Dedifferentiated amniotic fluid mesenchymal stem cell (primary cell): ENCODE measurements at regions not wholly inside any gene's neighbourhood (a gene's known extent, or its start where the extent isn't known, plus 50 kb on each side); places are given as distances from the start of the nearest gene placed in this dataset.
"Not testable (repeated sequence)": the region's sequence is repeated elsewhere in the genome, so short reads cannot be mapped to it uniquely, and the experiment has no call there.

Experiments
- DNase-seq: peaks from one replicate; pipeline ENCODE4 v3.0.0-alpha.2; 2016; ENCODE audit errors: extremely low spot score

DNA sequence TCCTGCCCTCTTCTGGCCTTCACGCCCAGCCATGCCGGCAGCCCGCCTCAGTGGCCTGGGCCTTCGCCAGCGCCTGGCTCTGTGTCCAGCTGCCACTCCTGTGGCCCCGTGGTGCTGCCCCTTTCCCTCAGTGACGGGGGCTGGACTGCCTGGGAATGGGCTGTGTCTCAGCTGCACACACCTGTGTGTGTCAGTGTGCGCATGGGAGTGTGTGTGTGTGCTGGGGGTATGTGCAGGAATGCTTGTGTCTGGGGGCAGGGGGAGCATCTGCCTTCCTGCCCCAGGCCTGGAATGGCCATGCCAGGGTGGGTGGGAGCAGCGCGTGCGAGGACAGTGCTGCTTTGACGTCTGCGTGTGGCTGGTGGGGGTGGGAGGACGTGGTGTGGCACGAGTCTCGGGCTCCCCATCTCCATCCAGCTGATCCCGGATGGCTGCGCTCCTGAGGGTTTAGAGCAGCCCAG is 224.9 kb downstream of the TMEM121 start:
- not testable (repeated sequence) for DNase-seq

DNA sequence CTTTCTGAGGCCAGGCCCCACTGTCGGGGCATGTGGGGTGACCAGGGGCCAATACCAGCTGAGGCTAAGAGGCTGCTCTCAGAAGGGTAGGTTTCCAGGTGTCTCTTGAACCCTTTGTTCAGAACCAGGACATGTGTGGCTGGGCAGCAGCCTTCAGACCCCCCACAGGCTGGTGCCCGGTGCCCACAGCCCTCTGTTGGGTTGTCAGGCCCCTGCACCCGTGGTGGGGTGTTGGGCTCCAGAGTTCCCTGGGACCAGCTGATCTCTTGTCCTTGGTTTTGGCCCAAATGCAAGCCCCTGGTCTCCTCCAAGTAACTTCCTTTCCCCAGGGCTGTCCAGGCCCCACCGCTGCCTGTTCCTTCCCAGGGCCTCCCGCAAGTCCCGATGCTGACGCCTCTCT is 226.0 kb downstream of the TMEM121 start:
- DNase-seq = not testable (repeated sequence)

DNA sequence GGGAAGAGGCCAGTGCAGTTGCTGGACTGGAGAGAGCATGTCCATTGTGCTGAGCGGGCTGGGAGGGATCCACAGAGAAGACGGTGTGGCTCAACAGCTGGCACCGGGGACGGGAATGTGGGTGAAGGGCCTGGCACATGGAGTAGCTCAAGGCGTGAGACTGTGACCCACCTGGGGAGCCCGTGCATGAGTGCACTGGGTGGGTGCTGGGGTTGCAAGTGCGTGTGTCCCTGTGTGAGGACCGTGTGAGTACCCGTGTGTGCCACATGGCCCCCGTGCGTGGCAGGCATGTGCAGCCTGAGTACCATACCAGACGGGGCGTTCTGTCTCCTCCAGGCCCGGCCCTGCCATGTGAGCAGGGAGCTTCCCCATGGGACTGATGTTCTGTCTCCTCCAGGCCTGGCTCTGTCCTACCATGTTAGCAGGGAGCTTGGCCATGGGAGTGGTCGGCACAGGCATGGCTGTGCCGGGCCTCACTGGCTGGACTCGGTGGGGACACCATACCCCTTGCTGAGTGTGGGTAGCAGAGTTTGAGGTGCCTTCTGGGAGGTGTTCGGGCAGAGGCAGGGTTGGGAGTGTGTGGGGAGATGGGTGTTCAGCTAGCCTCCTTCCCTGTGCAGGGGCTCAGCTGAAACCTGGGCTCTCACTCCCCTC is 234.4 kb downstream of the TMEM121 start:
- no peak for DNase-seq

DNA sequence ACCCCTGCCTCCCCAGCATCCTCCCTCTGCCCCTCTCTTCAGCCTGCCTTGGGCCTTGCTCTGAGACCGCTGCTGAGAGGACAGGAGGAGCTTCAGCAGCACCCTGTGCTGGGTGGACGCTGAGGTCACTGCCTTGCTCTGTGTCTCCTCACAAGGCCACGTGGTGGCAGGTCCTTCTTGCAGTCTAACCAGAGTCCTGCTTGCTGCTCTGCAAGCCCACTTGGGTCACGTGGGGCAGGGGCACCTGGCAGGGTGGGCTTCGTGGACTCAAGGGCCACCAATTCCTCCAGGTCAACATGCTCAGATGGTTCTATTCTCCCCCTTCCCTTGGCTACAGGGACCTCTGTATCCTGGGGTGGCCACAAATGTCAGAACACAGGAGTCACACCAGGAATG is 235.0 kb downstream of the TMEM121 start:
- not testable (repeated sequence) for DNase-seq

DNA sequence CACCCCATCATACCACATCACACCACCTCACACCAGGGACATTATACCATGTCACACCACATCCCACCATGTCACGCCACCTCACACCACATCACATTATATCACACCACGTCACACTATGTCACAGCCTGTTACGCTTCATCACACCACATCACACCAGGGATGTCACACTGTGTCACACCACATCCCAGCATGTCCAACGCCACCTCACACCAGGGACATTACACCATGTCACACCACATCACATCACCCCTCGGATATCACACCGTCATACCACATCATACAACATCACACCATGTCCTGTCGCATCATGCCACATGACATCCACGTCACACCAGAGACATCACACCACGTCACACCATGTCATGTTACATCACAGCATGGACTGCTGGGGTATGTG is 235.5 kb downstream of the TMEM121 start:
- DNase-seq = no peak

DNA sequence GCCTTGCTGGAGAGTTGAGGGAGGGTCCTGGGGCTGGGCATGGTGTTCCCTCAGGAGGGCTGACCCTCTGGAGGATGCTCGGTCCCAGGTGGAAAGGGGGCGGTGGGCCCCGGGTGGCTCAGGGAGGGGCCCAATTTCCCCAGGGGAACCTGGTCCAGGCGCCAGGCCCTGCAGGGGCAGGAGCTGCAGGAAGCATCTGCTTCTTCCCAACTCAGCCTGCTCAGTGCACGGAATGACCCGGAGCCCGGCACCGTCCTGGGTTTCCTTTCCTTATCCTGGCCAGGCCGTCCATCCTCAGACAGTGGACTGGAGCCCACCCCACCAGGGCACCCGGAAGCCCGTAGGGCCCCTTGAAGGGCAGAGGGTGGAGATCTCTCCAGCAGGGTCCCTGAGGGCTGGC is 235.9 kb downstream of the TMEM121 start:
- not testable (repeated sequence) for DNase-seq

DNA sequence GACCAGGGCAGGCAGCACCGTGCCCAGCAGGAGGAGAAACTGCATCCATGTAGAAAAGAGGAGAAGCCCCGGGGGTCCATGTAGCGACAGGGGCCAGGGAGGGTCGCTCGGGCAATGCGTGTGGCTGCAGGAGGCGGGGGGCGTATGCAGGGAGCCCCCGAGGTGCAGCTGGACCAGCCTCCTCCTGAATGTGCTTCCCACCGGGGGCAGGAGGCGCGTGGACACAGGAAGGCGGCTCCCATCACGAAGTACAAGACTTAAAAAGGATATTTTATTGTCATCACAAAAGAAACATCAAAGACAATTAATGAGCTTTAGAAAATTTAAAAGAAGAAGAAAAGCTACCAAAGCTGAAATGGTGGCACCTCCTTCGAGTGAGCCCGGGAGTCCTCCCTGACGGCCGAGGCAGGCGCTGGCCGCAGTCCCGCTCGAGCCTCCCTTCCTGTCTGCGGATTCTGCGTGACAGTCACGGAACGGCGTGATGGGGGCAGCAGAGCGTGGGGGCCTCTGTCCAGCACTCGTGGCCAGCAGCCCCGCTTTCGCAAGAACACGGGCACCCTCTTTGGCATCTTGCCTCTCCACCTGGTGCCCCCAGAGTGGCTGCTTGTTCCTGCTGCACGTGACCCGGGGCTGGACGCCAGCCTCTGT is 238.0 kb downstream of the TMEM121 start:
- DNase-seq = not testable (repeated sequence)

DNA sequence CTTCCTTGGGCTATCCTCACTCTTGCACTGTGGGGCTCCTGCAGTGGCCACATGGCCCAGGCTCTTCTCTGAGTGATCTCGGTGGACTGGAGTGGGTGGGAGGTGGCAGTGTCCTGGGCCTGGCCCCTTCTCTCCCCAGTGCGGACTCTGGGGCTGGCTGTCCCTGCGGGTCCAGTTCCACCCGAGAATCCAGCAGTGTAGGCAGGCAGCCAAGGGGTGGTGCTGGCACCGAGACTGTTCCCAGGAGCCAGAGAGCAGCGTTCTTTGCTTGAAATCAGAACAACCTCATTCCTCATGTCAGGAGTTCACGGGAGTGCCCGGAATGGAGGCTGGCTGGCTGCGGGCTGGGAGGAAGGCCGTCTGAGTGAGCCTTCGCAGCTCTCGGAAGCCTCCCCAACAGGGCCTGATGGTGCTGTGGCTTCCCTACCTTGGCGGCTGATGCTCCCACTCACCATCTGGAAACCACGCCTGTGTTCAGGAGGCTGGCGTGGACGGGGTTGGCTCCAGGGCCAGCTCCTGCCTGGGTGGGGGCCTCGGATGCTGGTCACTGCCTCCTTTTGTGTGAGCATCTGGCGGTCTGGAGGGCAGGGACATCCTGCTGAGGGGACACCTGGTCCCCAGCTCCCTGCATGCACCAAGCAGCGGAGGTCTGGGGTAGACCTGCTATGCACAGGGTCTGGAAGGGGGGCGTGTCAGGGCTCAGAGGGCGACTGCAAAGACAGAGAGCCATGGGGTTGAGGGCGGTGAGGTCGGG is 238.9 kb downstream of the TMEM121 start:
- DNase-seq = not testable (repeated sequence)

DNA sequence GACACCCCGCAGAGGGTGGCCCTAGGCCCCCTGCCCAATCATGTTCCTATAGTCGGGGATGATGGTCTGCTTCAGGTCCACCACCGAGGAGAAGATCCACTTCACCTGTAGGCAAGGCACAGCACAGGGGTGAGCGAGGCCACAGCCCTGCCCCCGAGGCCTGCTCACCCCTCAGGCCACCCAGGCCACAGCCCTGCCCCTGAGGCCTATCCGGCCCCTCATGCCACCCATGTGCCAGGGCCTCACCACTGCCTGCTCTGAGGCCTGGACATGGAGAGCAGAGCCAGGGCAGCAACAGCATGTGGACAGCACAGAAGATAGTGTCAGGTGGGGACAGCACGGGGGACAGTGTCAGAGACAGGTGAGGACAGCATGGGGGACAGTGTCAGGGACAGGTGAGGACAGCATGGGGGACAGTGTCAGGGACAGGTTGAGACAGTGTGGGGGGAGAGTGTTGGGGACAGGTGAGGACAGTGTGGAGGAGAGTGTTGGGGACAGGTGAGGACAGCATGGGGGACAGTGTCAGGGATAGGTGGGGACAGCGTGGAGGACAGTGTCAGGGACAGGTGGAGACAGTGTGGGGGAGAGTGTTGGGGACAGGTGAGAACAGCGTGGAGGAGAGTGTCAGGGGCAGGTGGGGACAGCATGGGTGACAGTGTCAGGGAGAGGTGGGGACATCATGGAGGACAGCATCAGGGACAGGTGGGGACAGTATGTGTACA is 239.7 kb downstream of the TMEM121 start:
- DNase-seq = no peak

DNA sequence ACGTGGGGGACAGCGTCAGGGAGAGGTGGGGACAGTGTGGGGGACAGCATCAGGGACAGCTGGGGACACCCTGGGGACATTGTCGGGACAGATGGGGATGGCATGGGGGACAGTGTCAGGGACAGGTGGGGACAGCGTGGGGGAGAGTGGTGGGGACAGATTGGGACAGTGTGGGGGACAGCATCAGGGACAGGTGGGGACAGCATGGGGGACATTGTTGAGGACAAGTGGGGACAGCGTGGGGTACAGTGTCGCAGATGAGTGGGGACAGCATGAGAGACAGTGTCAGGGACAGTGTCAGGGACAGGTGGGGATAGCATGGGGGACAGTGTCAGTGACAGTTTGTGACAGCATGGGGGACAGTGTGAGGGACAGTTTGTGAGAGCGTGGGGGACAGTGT is 240.9 kb downstream of the TMEM121 start:
- no peak for DNase-seq

DNA sequence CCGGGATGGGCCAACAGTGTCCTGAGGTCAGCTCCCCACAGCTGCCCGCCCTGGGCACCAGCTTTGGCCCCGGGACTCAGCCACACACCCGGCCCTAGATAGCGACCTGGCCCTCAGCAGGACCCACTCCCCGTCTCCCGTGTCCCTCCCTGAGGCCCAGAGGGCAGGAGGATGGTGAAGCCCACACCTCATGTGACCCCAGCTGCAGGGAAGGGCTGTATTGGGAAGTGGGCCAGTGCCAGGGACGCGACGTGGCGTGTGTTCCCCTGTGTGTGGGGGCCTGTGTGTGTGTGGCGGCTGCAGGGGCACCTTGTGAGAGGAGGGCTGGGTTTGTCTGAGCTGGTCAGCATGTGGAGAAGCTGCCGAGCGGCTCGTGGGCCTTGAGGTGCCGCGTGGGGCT is 241.7 kb downstream of the TMEM121 start:
- DNase-seq = not testable (repeated sequence)

DNA sequence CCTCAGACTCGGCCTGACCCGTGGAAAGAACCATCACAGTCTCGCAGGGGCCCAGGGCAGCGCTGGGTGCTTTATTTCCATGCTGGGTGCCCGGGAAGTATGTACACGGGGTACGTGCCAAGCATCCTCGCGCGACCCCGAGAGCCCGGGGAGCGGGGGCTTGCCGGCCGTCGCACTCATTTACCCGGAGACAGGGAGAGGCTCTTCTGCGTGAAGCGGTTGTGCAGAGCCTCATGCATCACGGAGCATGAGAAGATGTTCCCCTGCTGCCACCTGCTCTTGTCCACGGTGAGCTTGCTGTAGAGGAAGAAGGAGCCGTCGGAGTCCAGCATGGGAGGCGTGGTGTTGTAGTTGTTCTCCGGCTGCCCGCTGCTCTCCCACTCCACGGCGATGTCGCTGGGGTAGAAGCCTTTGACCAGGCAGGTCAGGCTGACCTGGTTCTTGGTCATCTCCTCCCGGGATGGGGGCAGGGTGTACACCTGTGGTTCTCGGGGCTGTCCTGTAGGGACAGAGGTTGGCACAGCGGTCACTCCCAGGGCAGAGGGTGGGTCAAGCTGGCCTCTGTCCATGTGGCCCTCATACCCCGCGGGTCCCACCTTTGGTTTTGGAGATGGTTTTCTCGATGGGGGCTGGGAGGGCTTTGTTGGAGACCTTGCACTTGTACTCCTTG is 242.8 kb downstream of the TMEM121 start:
- DNase-seq = not testable (repeated sequence)

DNA sequence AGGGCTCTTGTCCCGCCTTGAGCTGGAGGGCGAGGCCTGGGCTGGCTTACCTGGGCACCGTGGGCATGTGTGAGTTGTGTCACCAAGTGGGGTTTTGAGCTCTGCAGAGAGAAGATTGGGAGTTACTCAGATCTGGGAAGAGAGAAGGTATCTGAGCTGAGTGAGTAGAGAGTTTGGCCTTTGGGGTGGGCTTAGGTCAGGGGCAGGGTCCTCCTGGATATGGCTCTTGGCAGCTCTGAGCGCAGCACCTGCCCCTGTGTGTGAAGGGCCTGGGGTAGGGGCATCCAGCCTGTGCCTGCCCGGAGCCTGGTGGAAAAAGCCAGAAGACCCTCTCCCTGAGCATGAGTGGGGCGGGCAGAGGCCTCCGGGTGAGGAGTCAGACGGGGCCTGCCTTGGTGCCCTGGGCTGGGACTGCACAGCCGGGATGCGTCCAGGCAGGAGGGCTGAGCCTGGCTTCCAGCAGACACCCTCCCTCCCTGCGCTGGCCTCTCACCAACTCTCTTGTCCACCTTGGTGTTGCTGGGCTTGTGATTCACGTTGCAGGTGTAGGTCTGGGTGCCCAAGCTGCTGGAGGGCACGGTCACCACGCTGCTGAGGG is 244.3 kb downstream of the TMEM121 start:
- not testable (repeated sequence) for DNase-seq

DNA sequence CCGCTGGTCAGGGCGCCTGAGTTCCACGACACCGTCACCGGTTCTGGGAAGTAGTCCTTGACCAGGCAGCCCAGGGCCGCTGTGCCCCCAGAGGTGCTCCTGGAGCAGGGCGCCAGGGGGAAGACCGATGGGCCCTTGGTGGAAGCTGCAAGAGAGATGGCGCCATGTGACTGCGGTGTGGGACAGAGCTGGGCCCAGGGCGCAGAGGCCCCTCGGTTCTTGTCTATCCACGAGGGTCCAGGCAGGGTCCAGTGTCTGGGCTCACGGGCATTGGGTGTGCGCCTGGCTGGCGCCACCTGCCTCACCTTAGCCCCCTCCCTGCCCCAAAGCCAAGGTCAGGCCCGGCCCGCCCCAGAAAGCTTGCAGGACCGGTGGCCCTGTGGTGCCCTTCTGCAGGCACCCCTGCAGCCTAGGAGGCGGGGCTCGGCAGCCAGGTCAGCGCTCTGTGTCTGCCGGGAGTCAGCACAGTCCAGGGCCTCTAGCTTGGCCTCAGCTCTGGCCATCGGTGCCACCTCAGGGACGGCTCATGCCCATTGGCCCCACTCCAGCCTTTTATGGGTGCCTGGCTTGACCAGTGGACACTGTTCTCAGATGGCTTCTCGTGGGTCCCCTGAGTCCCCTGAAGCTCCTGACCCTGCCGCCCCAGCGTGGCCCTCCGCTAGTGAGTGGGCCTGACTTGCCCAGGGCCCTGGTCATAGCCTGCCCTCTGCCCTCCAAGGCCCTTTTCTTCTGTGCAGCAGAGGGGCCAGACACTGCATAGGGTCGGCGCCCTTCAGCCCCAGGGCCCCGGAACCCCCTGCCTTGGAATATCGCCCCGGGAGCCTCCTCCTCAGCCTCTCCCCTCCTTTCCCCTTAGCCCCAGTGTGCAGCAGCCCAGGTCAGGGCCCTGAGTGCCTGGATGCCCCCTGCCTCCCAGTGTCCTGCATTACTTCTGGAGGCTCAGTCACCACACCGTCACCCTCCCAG is 245.2 kb downstream of the TMEM121 start:
- not testable (repeated sequence) for DNase-seq

DNA sequence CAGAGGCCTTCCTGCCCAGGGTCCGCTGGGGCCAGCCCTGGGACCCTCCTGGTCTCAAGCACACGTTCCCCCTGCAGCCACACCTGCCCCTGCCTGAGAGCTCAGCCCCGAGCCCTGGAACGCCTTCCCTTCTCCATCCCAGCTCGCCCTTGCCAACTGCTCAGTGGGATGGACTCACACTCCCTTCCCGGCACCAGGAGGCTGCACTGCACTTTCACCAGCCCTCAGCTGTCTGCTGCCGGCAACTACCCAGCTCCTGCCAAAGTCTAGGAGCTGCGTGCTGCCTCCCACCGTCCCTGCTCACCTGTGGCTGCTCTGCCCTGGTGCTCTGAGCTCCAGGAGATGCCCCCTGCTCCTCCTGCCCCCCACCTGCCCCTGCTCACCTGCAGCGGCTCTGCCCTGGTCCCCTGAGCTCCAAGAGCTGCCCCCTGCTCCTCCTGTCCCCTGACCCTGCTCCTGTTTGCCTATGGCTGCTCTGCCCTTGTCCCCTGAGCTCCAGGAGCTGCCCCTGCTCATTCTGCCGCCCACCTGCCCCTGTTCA is 246.4 kb downstream of the TMEM121 start:
- DNase-seq = not testable (repeated sequence)

DNA sequence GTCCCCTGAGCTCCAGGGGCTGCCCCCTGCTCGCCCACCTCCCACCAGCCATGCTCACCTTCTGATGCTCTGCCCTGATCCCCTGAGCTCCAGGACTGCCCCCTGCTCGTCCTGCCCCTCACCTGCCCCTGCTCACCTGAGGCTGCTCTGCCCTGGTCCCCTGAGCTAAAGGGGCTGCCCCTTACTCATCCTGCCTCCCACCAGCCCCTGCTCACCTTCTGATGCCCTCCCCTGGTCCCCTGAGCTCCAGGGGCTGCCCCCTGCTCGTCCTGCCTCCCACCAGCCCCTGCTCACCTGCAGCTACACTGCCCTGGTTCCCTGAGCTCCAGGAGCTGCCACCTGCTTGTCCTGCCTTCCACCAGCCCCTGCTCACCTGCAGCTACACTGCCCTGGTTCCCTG is 247.2 kb downstream of the TMEM121 start:
- no peak for DNase-seq

DNA sequence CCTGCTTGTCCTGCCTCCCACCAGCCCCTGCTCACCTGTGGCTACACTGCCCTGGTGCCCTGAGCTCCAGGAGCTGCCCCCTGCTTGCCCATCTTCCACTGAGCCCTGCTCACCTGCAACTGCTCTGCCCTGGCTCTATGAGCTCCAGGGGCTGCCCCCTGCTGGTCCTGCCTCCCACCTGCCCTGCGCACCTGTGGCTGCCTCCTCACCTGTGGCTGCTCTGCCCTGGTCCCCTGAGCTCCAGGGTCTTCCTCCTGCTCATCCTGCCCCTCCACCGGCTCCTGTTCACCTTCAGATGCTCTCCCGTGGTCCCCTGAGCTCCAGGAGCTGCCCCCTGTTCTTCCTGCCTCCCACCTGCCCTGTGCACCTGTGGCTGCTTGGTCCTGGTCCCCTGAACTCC is 247.6 kb downstream of the TMEM121 start:
- no peak for DNase-seq

DNA sequence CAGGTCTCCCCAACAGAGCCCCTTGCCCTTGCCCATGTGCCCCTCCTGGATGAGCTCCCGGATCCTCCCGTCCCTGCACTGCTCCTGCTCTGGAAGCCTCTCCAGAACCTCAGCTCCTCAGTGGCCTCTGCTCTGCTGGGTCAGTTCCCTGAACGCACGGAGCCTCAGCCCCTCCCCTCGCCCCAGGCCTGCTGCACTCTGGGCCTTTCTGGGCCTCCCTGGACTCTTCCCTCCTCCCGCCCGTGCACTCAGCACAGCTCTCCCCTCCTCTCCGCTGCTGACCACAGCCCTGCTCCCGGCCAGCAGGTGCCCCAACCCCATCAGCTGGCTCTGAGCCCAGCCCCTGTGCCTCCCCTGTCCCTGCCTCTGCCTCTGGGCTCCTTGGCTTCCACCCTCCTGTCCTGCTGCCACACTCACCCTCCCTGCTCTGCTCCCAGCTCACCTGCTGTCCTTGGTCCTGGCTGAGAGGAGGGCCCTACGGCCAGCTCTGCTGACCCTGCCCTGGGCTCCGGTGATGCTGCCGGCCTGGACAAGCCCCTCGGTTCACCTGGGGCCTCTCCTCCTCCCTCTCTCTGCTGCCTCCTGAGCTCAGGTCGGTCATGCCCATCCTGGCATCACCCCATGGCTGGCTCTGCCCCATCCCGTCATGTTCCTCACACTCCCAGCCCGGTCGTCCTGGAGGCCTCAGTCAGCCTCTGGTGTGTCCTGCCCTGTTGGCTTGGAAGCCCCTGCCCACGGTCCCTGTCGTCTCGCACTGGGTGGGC is 248.4 kb downstream of the TMEM121 start:
- DNase-seq = not testable (repeated sequence)
